Peyer's patch (tissue), 4 donors: ENCODE measurements at regions not wholly inside any gene's neighbourhood (a gene's known extent, or its start where the extent isn't known, plus 50 kb on each side); places are given as distances from the start of the nearest gene placed in this dataset.

Experiments used
- DNase-seq, 3 donors: peaks; one replicate each; pipeline ENCODE4 v3.0.0-alpha.2; 2017 to 2019
- H3K27ac ChIP-seq, 4 donors: fragments of 200-600 bp; sonication (generic); one replicate each; pipeline ENCODE4 v1.5.1; 2016 to 2019
- H3K27me3 ChIP-seq, 2 donors: fragments of 200-600 bp; sonication (generic); one replicate each; pipeline ENCODE4 v1.5.1; 2019
- H3K36me3 ChIP-seq, 3 donors: fragments of 200-600 bp; sonication (generic); one replicate each; pipeline ENCODE4 v1.5.1; 2016 to 2019
- H3K4me1 ChIP-seq, 4 donors: fragments of 200-600 bp; sonication (generic); one replicate each; pipeline ENCODE4 v1.5.1; 2016 to 2019
- H3K4me3 ChIP-seq, 4 donors: fragments of 200-600 bp; sonication (generic); 1 replicate in 3 of 4; 2 replicates in 1 of 4; pipeline ENCODE4 v1.5.1; 2016 to 2019; ENCODE audit warnings: mild to moderate bottlenecking in 1 of 4
- H3K9me3 ChIP-seq, 4 donors: fragments of 200-600 bp; sonication (generic); one replicate each; pipeline ENCODE4 v1.5.1; 2016 to 2019; ENCODE audit warnings: mild to moderate bottlenecking in 1 of 4
- POLR2A ChIP-seq, 2 donors: fragments of 450-650 bp; IDR thresholded peaks; one replicate each; pipeline ENCODE4 v1.5.1; 2017; ENCODE audit warnings: antibody characterized with exemption in 2 of 2, mild to moderate bottlenecking in 2 of 2, moderate library complexity in 2 of 2
- TF ChIP-seq, protein P1 (sequence below), 6 experiments: fragments of 450-650 bp in 4 of 6; fragments of 200-600 bp in 2 of 6; sonication (generic) in 1 of 6; IDR thresholded peaks; one replicate each; pipeline ENCODE4 v1.5.1; 2017 to 2019; ENCODE audit warnings: antibody characterized with exemption in 6 of 6, mild to moderate bottlenecking in 3 of 6, moderate library complexity in 1 of 6

DNA sequence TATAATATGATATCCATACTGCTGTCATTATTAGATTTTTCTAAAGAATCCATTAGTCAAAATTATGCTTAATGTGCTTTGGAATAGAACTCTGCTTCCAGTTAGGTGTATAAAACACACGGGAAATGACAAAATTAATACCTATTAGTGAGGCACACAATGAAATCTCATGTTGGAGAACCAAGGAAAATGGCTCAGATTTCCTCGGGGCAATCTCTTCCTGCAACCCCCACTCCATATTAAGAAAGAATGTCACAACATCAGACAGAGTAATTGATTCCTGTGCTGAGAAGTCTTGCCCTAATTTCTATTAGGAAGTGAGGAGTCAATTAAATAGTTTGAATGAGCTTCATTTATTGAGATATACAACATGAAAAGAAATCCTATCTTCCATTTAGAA lies 299.8 kb upstream of the KITLG start:
- H3K27ac ChIP-seq: no peak overlapping the region
- H3K4me1 ChIP-seq: no peaks in the 10 kb centered on the region
- H3K9me3 ChIP-seq: no peaks in the 10 kb centered on the region
- no peaks in the 10 kb centered on the region for H3K27me3 ChIP-seq
- H3K36me3 ChIP-seq: no peaks in the 10 kb centered on the region
- DNase-seq: no peak
- TF ChIP-seq, protein P1, sequence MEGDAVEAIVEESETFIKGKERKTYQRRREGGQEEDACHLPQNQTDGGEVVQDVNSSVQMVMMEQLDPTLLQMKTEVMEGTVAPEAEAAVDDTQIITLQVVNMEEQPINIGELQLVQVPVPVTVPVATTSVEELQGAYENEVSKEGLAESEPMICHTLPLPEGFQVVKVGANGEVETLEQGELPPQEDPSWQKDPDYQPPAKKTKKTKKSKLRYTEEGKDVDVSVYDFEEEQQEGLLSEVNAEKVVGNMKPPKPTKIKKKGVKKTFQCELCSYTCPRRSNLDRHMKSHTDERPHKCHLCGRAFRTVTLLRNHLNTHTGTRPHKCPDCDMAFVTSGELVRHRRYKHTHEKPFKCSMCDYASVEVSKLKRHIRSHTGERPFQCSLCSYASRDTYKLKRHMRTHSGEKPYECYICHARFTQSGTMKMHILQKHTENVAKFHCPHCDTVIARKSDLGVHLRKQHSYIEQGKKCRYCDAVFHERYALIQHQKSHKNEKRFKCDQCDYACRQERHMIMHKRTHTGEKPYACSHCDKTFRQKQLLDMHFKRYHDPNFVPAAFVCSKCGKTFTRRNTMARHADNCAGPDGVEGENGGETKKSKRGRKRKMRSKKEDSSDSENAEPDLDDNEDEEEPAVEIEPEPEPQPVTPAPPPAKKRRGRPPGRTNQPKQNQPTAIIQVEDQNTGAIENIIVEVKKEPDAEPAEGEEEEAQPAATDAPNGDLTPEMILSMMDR (IDR thresholded peaks at IDR 0.05): no peak
- no peak for TF ChIP-seq POLR2A (IDR thresholded peaks at IDR 0.05)
- H3K4me3 ChIP-seq: no peak overlapping the region

DNA sequence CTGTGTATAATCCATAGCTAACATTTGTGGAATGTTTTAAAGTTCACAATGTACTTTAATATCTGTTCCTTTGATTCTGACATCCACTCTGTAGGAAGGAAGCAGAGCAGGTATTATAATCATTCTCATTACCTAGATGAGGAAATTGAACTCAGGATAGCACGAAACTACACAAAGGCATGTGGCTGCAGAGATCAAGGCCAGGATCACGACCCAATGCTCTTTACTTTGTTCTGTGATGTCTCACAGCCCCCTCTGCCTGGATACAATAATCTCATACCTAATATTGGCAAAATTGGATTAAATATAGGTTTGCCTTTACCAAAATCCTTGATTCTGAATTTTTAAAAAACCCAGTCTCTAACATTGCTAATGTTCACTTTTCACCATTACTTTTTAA lies 298.0 kb upstream of the KITLG start:
- Histone ChIP-seq H3K36me3 (no peaks in the 10 kb centered on the region), H3K4me3 (no peak overlapping the region), H3K27me3 (no peaks in the 10 kb centered on the region), H3K27ac (no peak overlapping the region), H3K9me3 (no peaks in the 10 kb centered on the region), H3K4me1 (no peaks in the 10 kb centered on the region)
- TF ChIP-seq, protein P1 (IDR thresholded peaks at IDR 0.05): no peak
- no peak for TF ChIP-seq POLR2A (IDR thresholded peaks at IDR 0.05)
- no peak for DNase-seq

DNA sequence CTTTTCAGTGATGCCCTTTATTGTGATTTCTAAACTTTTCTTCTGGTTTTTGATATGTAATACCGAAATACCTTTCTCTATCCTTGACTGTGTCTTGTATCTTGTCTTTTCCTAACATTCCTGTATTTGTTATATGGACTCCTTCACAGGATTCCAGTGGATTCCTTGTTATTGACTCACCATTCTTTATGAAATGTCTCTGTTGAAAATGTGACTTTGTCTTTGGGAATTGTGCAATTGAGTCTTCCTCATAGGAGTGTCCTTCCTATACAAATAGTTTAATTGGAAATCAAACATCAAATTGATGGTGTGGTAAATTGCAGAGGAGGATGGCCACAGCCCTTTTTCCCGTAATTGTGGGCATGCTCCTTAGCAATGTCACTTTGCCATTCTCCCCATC lies 296.6 kb upstream of the KITLG start:
- Histone ChIP-seq H3K27ac (no peak overlapping the region), H3K36me3 (no peaks in the 10 kb centered on the region), H3K9me3 (no peaks in the 10 kb centered on the region), H3K4me1 (no peaks in the 10 kb centered on the region), H3K27me3 (no peaks in the 10 kb centered on the region), H3K4me3 (no peak overlapping the region)
- no peak for TF ChIP-seq POLR2A (IDR thresholded peaks at IDR 0.05)
- TF ChIP-seq, protein P1 (IDR thresholded peaks at IDR 0.05): no peak
- DNase-seq: no peak

DNA sequence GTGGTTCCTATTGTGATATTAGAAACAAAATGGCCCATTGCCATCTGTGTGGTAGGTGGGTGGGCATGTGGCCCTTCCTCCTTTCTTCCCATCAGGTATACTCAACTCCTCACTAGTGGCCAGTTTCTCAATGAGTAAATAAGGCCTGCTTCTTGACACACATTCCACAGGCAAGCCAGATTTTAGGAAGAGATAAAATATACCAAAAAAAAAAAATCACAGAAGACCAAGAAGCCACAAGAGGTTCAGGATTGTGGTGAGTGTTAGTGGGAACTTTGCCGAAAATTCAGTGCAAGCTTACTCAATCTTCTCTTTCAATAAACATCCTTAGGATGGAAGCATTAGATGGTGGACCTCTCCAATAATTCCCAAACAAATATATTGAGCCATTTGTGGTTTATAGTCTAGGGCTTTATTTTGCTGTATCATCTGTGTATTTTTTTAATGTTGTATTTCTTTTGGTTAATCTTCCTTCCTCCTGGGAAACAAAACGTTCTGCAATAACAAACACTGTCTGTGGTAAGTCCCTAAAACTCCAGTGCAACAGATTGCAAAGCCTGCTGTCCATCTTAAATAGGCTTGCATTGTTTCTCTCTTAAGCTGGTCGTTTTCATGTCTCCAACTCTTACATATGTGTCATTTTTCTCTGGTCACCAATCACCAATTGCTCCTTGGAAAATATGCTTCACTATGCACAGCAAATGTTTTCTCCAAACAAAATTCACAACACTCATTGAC lies 289.9 kb upstream of the KITLG start:
- no peaks in the 10 kb centered on the region for H3K4me1 ChIP-seq
- no peaks in the 10 kb centered on the region for H3K27me3 ChIP-seq
- no peak for DNase-seq
- TF ChIP-seq, protein P1 (IDR thresholded peaks at IDR 0.05): no peak
- TF ChIP-seq POLR2A (IDR thresholded peaks at IDR 0.05): no peak
- no peak overlapping the region for H3K4me3 ChIP-seq
- H3K36me3 ChIP-seq: no peaks in the 10 kb centered on the region
- H3K27ac ChIP-seq: no peak overlapping the region
- no peaks in the 10 kb centered on the region for H3K9me3 ChIP-seq

DNA sequence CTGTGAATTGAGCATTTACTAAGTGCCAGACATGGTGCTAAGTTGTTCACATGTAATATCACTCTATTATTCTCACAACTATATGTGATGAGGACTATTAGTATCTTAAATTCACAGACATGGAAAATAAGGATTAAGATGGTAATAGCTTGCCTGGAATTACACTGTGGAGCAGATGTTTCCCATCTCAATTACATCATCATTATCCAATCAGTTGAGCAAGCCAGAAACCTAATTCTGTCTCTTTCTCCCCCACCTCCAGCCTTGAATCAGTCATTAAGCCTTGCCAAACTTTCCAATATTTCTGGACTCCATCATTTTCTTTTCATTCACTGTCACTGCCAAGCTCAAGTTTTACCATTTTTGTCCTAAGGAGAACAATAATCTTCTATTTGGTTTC lies 287.8 kb upstream of the KITLG start:
- H3K4me3 ChIP-seq: no peak overlapping the region
- H3K9me3 ChIP-seq: no peaks in the 10 kb centered on the region
- no peak overlapping the region for H3K27ac ChIP-seq
- TF ChIP-seq, protein P1 (IDR thresholded peaks at IDR 0.05): no peak
- no peak for TF ChIP-seq POLR2A (IDR thresholded peaks at IDR 0.05)
- DNase-seq: no peak
- no peaks in the 10 kb centered on the region for H3K4me1 ChIP-seq
- H3K27me3 ChIP-seq: no peaks in the 10 kb centered on the region
- H3K36me3 ChIP-seq: no peaks in the 10 kb centered on the region

DNA sequence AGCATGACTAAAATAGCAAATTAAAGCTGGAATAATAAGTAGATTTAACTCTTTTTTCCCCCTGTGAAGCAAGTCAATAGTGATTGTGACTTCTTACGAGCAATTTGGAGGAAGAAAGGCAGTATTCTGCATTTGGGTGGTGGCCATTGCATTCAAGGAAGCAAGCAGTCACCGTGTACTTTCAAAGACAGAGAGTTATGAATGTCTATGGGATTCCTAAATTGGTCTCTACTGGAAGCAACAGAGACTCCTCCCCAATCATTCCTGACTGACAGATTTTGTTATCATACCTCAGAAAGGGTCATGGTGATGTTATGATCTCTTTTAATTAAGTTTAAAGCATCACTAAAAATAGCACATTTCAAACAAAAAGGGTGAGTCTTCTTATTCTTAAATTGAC lies 287.2 kb upstream of the KITLG start:
- no peak for DNase-seq
- no peaks in the 10 kb centered on the region for H3K9me3 ChIP-seq
- H3K27me3 ChIP-seq: no peaks in the 10 kb centered on the region
- no peak overlapping the region for H3K27ac ChIP-seq
- TF ChIP-seq, protein P1 (IDR thresholded peaks at IDR 0.05): no peak
- TF ChIP-seq POLR2A (IDR thresholded peaks at IDR 0.05): no peak
- H3K36me3 ChIP-seq: no peaks in the 10 kb centered on the region
- no peak overlapping the region for H3K4me3 ChIP-seq
- no peaks in the 10 kb centered on the region for H3K4me1 ChIP-seq
